Gastrocnemius medialis (tissue), 4 donors: ENCODE measurements at regions not wholly inside any gene's neighbourhood (a gene's known extent, or its start where the extent isn't known, plus 50 kb on each side); places are given as distances from the start of the nearest gene placed in this dataset.

Experiments
- POLR2A ChIP-seq, 2 donors: fragments of 450-650 bp; IDR thresholded peaks; one replicate each; pipeline ENCODE4 v1.6.1; 2017; ENCODE audit warnings: antibody characterized with exemption in 2 of 2, mild to moderate bottlenecking in 2 of 2, moderate library complexity in 2 of 2
- TF ChIP-seq, protein P1 (sequence below), 5 experiments: fragments of 450-650 bp in 3 of 5; fragments of 200-600 bp in 2 of 5; sonication (generic) in 2 of 5; IDR thresholded peaks in 4 of 5; conservative IDR thresholded peaks in 1 of 5; 1 replicate in 4 of 5; 2 replicates in 1 of 5; pipeline ENCODE4 v1.5.1; 2016 to 2019; ENCODE audit warnings: antibody characterized with exemption in 5 of 5, mild to moderate bottlenecking in 3 of 5, moderate library complexity in 3 of 5

DNA sequence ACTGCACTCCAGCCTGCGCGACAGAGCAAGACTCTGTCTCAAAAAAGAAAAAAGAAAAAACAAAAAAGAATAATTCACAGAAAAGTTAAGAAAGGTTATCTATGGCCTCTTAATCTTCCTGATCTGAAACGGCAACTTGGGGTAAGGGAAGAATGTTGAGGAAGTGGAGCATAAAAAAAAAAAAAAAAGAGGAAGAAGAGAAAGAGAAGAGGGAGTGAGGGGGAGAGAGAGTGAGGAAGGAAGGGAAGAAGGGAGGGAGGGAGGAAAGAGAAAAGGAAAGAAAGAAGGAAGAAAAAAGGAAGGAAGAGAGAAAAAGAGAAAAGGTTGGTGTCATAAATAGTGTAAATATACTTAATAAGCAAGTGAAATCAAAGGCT, 68.9 kb upstream of the NCOA3 start:
- TF ChIP-seq POLR2A (IDR thresholded peaks at IDR 0.05): no peak
- TF ChIP-seq, protein P1, sequence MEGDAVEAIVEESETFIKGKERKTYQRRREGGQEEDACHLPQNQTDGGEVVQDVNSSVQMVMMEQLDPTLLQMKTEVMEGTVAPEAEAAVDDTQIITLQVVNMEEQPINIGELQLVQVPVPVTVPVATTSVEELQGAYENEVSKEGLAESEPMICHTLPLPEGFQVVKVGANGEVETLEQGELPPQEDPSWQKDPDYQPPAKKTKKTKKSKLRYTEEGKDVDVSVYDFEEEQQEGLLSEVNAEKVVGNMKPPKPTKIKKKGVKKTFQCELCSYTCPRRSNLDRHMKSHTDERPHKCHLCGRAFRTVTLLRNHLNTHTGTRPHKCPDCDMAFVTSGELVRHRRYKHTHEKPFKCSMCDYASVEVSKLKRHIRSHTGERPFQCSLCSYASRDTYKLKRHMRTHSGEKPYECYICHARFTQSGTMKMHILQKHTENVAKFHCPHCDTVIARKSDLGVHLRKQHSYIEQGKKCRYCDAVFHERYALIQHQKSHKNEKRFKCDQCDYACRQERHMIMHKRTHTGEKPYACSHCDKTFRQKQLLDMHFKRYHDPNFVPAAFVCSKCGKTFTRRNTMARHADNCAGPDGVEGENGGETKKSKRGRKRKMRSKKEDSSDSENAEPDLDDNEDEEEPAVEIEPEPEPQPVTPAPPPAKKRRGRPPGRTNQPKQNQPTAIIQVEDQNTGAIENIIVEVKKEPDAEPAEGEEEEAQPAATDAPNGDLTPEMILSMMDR (IDR thresholded peaks at IDR 0.05 in 4 of 5, conservative IDR thresholded peaks at IDR 0.05 in 1 of 5): no peak
